SK-N-MC (cell line): ENCODE measurements at regions not wholly inside any gene's neighbourhood (a gene's known extent, or its start where the extent isn't known, plus 50 kb on each side); places are given as distances from the start of the nearest gene placed in this dataset.

Source experiments
- DNase-seq: peaks from one replicate; pipeline ENCODE4 v3.0.0-alpha.2; 2011; ENCODE audit warnings: low read depth, low spot score
- H3K27ac ChIP-seq: fragments of 200-600 bp; sonication (generic); 2 replicates; pipeline ENCODE4 v1.5.1; 2016; ENCODE audit warnings: mixed run types
- H3K36me3 ChIP-seq: fragments of 200-600 bp; sonication (generic); 2 replicates; pipeline ENCODE4 v1.6.1; 2017; ENCODE audit warnings: antibody characterized with exemption, low read length, mixed read lengths; ENCODE audit not compliant: insufficient read depth
- H3K4me3 ChIP-seq: fragments of 200-600 bp; sonication (generic); 2 replicates; pipeline ENCODE4 v1.5.1; 2016
- H3K9ac ChIP-seq: fragments of 200-600 bp; sonication (generic); 2 replicates; pipeline ENCODE4 v1.8.0; 2017; ENCODE audit warnings: mixed run types, mixed read lengths; ENCODE audit not compliant: insufficient read length
- H3K9me3 ChIP-seq: fragments of 200-600 bp; sonication (generic); 2 replicates; pipeline ENCODE4 v1.6.1; 2017; ENCODE audit warnings: low read depth, mild to moderate bottlenecking, antibody characterized with exemption, low read length, moderate library complexity, mixed read lengths
- EZH2 ChIP-seq: fragments of 200-600 bp; sonication (generic); IDR thresholded peaks from one replicate; pipeline ENCODE4 v1.6.1; 2017; ENCODE audit warnings: antibody characterized with exemption
- FOXP2 ChIP-seq: optimal IDR thresholded peaks from 2 replicates; pipeline ENCODE3; 2011; ENCODE audit warnings: mild to moderate bottlenecking, moderate library complexity; ENCODE audit not compliant: insufficient read depth; ENCODE audit errors: extremely low read length, control extremely low read depth
- POLR2AphosphoS5 ChIP-seq: IDR thresholded peaks from 2 replicates; pipeline ENCODE4 v1.6.1; 2012; ENCODE audit warnings: mild to moderate bottlenecking, low read depth, low read length, borderline replicate concordance

GRCh38 chr13:50334944-50335343 is 319.7 kb downstream of the KCNRG start:
- DNase-seq = no peak
- Histone ChIP-seq H3K9me3 (no peaks in the 10 kb centered on the region), H3K27ac (no peak overlapping the region), H3K36me3 (no peaks in the 10 kb centered on the region), H3K9ac (no peak overlapping the region), H3K4me3 (no peak overlapping the region)
- TF ChIP-seq EZH2 (no peak), FOXP2 (no peak), POLR2AphosphoS5 (no peak)

- H3K27ac ChIP-seq = no peak overlapping the region
- H3K4me3 ChIP-seq = no peak overlapping the region
- H3K9me3 ChIP-seq = no peaks in the 10 kb centered on the region
- no peak overlapping the region for H3K9ac ChIP-seq
- no peak for DNase-seq
- H3K36me3 ChIP-seq = no peaks in the 10 kb centered on the region
- TF ChIP-seq POLR2AphosphoS5 (no peak), EZH2 (no peak), FOXP2 (no peak)
Observed at GRCh38 chr13:50339271-50339670, 324.0 kb downstream of the KCNRG start.

- H3K27ac ChIP-seq = no peak overlapping the region
- no peaks in the 10 kb centered on the region for H3K36me3 ChIP-seq
- H3K4me3 ChIP-seq = no peak overlapping the region
- no peaks in the 10 kb centered on the region for H3K9me3 ChIP-seq
- no peak for TF ChIP-seq EZH2
- no peak for TF ChIP-seq FOXP2
- TF ChIP-seq POLR2AphosphoS5 = no peak
- DNase-seq = no peak
- no peak overlapping the region for H3K9ac ChIP-seq
Observed at GRCh38 chr13:50340146-50340545, 324.9 kb downstream of the KCNRG start.

GRCh38 chr13:50340551-50341287 is 325.5 kb downstream of the KCNRG start:
- no peaks in the 10 kb centered on the region for H3K36me3 ChIP-seq
- H3K27ac ChIP-seq = no peak overlapping the region
- no peaks in the 10 kb centered on the region for H3K9me3 ChIP-seq
- H3K9ac ChIP-seq = no peak overlapping the region
- DNase-seq = no peak
- H3K4me3 ChIP-seq = no peak overlapping the region
- TF ChIP-seq POLR2AphosphoS5 (no peak), EZH2 (no peak), FOXP2 (no peak)

- Histone ChIP-seq H3K9me3 (no peaks in the 10 kb centered on the region), H3K36me3 (no peaks in the 10 kb centered on the region), H3K27ac (no peak overlapping the region), H3K4me3 (no peak overlapping the region), H3K9ac (no peak overlapping the region)
- no peak for DNase-seq
- no peak for TF ChIP-seq FOXP2
- TF ChIP-seq POLR2AphosphoS5 = no peak
- no peak for TF ChIP-seq EZH2
Observed at GRCh38 chr13:50341526-50341925, 326.3 kb downstream of the KCNRG start.

GRCh38 chr13:50344717-50345116 is 329.5 kb downstream of the KCNRG start:
- Histone ChIP-seq H3K9me3 (no peaks in the 10 kb centered on the region), H3K4me3 (no peak overlapping the region), H3K27ac (no peak overlapping the region), H3K9ac (no peak overlapping the region), H3K36me3 (no peaks in the 10 kb centered on the region)
- no peak for TF ChIP-seq EZH2
- TF ChIP-seq FOXP2 = no peak
- TF ChIP-seq POLR2AphosphoS5 = no peak
- no peak for DNase-seq

GRCh38 chr13:50345804-50346203 is 330.6 kb downstream of the KCNRG start:
- H3K9me3 ChIP-seq = no peaks in the 10 kb centered on the region
- no peak overlapping the region for H3K27ac ChIP-seq
- H3K9ac ChIP-seq = no peak overlapping the region
- H3K4me3 ChIP-seq = no peak overlapping the region
- no peak for TF ChIP-seq POLR2AphosphoS5
- no peak for TF ChIP-seq EZH2
- no peak for TF ChIP-seq FOXP2
- H3K36me3 ChIP-seq = no peaks in the 10 kb centered on the region
- no peak for DNase-seq

GRCh38 chr13:50348371-50348770 is 333.1 kb downstream of the KCNRG start:
- no peak overlapping the region for H3K27ac ChIP-seq
- no peak for TF ChIP-seq POLR2AphosphoS5
- TF ChIP-seq EZH2 = no peak
- no peak for TF ChIP-seq FOXP2
- H3K4me3 ChIP-seq = no peak overlapping the region
- DNase-seq = no peak
- no peak overlapping the region for H3K9ac ChIP-seq
- no peaks in the 10 kb centered on the region for H3K9me3 ChIP-seq
- H3K36me3 ChIP-seq = no peaks in the 10 kb centered on the region
